Neural cell (in vitro differentiated cells): ENCODE measurements at regions not wholly inside any gene's neighbourhood (a gene's known extent, or its start where the extent isn't known, plus 50 kb on each side); places are given as distances from the start of the nearest gene placed in this dataset.

ENCODE experiments used
- H2AFZ ChIP-seq: fragments of 200-600, 300-800 bp; sonication (generic), shearing (Covaris generic); 2 replicates; pipeline ENCODE4 v1.6.0; 2014; ENCODE audit warnings: low read depth, mild to moderate bottlenecking, antibody characterized with exemption, low read length, moderate library complexity
- H3F3A ChIP-seq: fragments of 200-600 bp; shearing (Covaris generic); 2 replicates; pipeline ENCODE4 v1.6.1; 2016; ENCODE audit warnings: mild to moderate bottlenecking, moderate library complexity, mixed read lengths, antibody characterized with exemption, low read length; ENCODE audit not compliant: insufficient read depth, poor library complexity, severe bottlenecking
- H3K27ac ChIP-seq: fragments of 200-600, 300-800 bp; sonication (generic), shearing (Covaris generic); 2 replicates; pipeline ENCODE4 v1.5.1; 2014; ENCODE audit warnings: mild to moderate bottlenecking, low read length, moderate library complexity
- H3K27me3 ChIP-seq: fragments of 300-800, 200-600 bp; sonication (generic), shearing (Covaris generic); 2 replicates; pipeline ENCODE4 v1.6.0; 2014; ENCODE audit warnings: mild to moderate bottlenecking, low read depth, low read length, moderate library complexity; ENCODE audit not compliant: insufficient read depth
- H3K36me3 ChIP-seq: fragments of 300-800, 200-600 bp; sonication (generic), shearing (Covaris generic); 2 replicates; pipeline ENCODE4 v1.5.1; 2014; ENCODE audit warnings: mild to moderate bottlenecking, antibody characterized with exemption, low read length, moderate library complexity; ENCODE audit not compliant: insufficient read depth
- H3K4me2 ChIP-seq: fragments of 300-800, 200-600 bp; sonication (generic), shearing (Covaris generic); 2 replicates; pipeline ENCODE4 v1.6.0; 2014; ENCODE audit warnings: mild to moderate bottlenecking, low read length
- H3K4me3 ChIP-seq: fragments of 300-800, 200-600 bp; sonication (generic), shearing (Covaris generic); 2 replicates; pipeline ENCODE4 v1.5.1; 2014; ENCODE audit warnings: mild to moderate bottlenecking, low read length, moderate library complexity
- H3K79me2 ChIP-seq: fragments of 200-600 bp; shearing (Covaris generic); replicated peaks from 2 replicates; pipeline ENCODE4 v1.6.0; 2014; ENCODE audit warnings: mild to moderate bottlenecking, low read length, moderate library complexity; ENCODE audit not compliant: insufficient read depth
- H3K9ac ChIP-seq: fragments of 300-800, 200-600 bp; sonication (generic), shearing (Covaris generic); 2 replicates; pipeline ENCODE4 v1.6.1; 2016; ENCODE audit warnings: mild to moderate bottlenecking, low read length, mixed read lengths
- H3K9me2 ChIP-seq: fragments of 200-600 bp; shearing (Covaris generic); 2 replicates; pipeline ENCODE4 v1.6.1; 2016; ENCODE audit warnings: mild to moderate bottlenecking, low read length, mixed read lengths; ENCODE audit not compliant: insufficient read depth
- H3K9me3 ChIP-seq: fragments of 200-600, 300-800 bp; sonication (generic), shearing (Covaris generic); 2 replicates; pipeline ENCODE4 v1.6.1; 2016; ENCODE audit warnings: mild to moderate bottlenecking, mixed run types, low read length, moderate library complexity, mixed read lengths
- H4K20me1 ChIP-seq: fragments of 200-600 bp; shearing (Covaris generic); 2 replicates; pipeline ENCODE4 v1.6.1; 2016; ENCODE audit warnings: mild to moderate bottlenecking, mixed run types; ENCODE audit not compliant: insufficient read depth
- CTCF ChIP-seq: fragments of 450-650 bp; IDR thresholded peaks from 2 replicates; pipeline ENCODE4 v1.5.1; 2014; ENCODE audit warnings: antibody characterized with exemption, mild to moderate bottlenecking, moderate library complexity; ENCODE audit not compliant: poor library complexity, severe bottlenecking
- EP300 ChIP-seq: fragments of 450-650 bp; conservative IDR thresholded peaks from 2 replicates; pipeline ENCODE4 v1.6.1; 2014; ENCODE audit warnings: antibody characterized with exemption, mild to moderate bottlenecking, moderate library complexity; ENCODE audit not compliant: poor library complexity, severe bottlenecking
- EZH2 ChIP-seq: fragments of 200-600, 300-800 bp; shearing (Covaris generic), sonication (generic); IDR thresholded peaks from 2 replicates; pipeline ENCODE4 v1.6.1; 2014; ENCODE audit warnings: antibody characterized with exemption, low read length, borderline replicate concordance, mild to moderate bottlenecking; ENCODE audit not compliant: insufficient read depth, poor library complexity, severe bottlenecking
- MXI1 ChIP-seq: fragments of 450-650 bp; conservative IDR thresholded peaks from 2 replicates; pipeline ENCODE4 v1.6.1; 2014; ENCODE audit warnings: antibody characterized with exemption, mild to moderate bottlenecking; ENCODE audit not compliant: poor library complexity, severe bottlenecking
- POLR2AphosphoS5 ChIP-seq: IDR thresholded peaks from 2 replicates; pipeline ENCODE4 v1.6.1; 2012
- RAD21 ChIP-seq: fragments of 450-650 bp; conservative IDR thresholded peaks from 2 replicates; pipeline ENCODE4 v1.6.1; 2014; ENCODE audit warnings: antibody characterized with exemption, mild to moderate bottlenecking, moderate library complexity
- REST ChIP-seq: IDR thresholded peaks from 2 replicates; pipeline ENCODE4 v1.6.1; 2012; ENCODE audit warnings: borderline replicate concordance
- SMC3 ChIP-seq: fragments of 450-650 bp; conservative IDR thresholded peaks from 2 replicates; pipeline ENCODE4 v1.6.1; 2014; ENCODE audit warnings: antibody characterized with exemption, mild to moderate bottlenecking, moderate library complexity; ENCODE audit not compliant: poor library complexity
- TAF1 ChIP-seq: IDR thresholded peaks from 2 replicates; pipeline ENCODE4 v1.6.1; 2012; ENCODE audit warnings: low read depth

- Histone ChIP-seq H2AFZ (no peak overlapping the region), H4K20me1 (no peaks in the 10 kb centered on the region), H3K36me3 (no peaks in the 10 kb centered on the region), H3K4me3 (no peak overlapping the region), H3K27ac (no peak overlapping the region), H3K4me2 (no peak overlapping the region), H3K9me2 (no peaks in the 10 kb centered on the region), H3K27me3 (no peaks in the 10 kb centered on the region), H3K9me3 (no peaks in the 10 kb centered on the region), H3F3A (no peaks in the 10 kb centered on the region), H3K79me2 (no peaks in the 10 kb centered on the region), H3K9ac (no peak overlapping the region)
- TF ChIP-seq SMC3 (no peak), POLR2AphosphoS5 (no peak), CTCF (no peak), REST (no peak), MXI1 (no peak), EZH2 (no peak), EP300 (no peak), RAD21 (no peak), TAF1 (no peak)
Observed at GRCh38 chrX:131792789-131793462, 230.2 kb upstream of the STK26 start.

GRCh38 chrX:131795442-131796229 lies 227.5 kb upstream of the STK26 start:
- H4K20me1 ChIP-seq: no peaks in the 10 kb centered on the region
- H3K9me3 ChIP-seq: no peaks in the 10 kb centered on the region
- no peaks in the 10 kb centered on the region for H3K9me2 ChIP-seq
- no peaks in the 10 kb centered on the region for H3K79me2 ChIP-seq
- H2AFZ ChIP-seq: no peak overlapping the region
- TF ChIP-seq POLR2AphosphoS5 (no peak), EZH2 (no peak), SMC3 (no peak), REST (no peak), TAF1 (no peak)
- H3K27me3 ChIP-seq: no peaks in the 10 kb centered on the region
- H3K9ac ChIP-seq: no peak overlapping the region
- H3F3A ChIP-seq: no peaks in the 10 kb centered on the region
- no peaks in the 10 kb centered on the region for H3K36me3 ChIP-seq
- no peak overlapping the region for H3K27ac ChIP-seq
- H3K4me3 ChIP-seq: no peak overlapping the region
- no peak overlapping the region for H3K4me2 ChIP-seq
